ENCODE measurements at regions not wholly inside any gene's neighbourhood (a gene's known extent, or its start where the extent isn't known, plus 50 kb on each side); places are given as distances from the start of the nearest gene placed in this dataset.

DNA sequence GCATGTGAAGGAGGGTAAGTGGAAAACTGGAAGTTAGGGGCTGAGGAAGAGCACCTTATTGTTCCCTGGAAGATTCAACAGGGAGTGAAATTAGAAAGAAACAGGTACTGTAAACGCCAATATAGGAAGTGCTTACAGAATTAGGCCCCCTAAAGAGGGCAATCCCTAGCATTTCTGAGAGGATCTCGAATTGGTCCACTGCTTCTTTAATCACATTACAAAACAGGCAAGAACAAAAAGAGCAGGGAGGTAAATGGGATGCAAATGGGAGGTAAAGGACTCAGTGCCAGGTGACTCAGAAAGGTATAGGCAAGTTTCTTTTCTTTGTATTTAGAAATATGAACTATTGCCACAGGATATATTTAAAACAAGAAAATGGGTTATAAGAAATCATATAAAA lies 116.4 kb upstream of the FANCL start:
- no peak overlapping the region for H2BK120ac ChIP-seq (replicated peaks; ENCODE audit: low read depth, low read length)
- no peaks in the 10 kb centered on the region for H3K9me3 ChIP-seq (ENCODE audit: insufficient read depth in 2 of 2, low read depth in 1 of 2, low read length in 1 of 2)
- ChIA-PET POLR2A (ENCODE audit: partially characterized antibody) (no interaction called here), CTCF (ENCODE audit: partially characterized antibody) (interaction anchor here (0.9 to 1.9 kb wide), 5 partner anchors 14 to 196 kb away, joined by 3 to 6 read pairs (median 3); no protein-coding TSS in a partner anchor)
- 11% methylated on average over 2 of the region's 2 CpGs; no CpG with 5 or more reads in 1 of the 2 experiments for WGBS, 2 experiments (ENCODE audit: extremely low coverage in 1 of 2, insufficient coverage in 1 of 2, insufficient read length in 1 of 2, insufficient replicate concordance in 2 of 2, low coverage in 1 of 2, low lambda C conversion rate in 2 of 2, missing lambda C conversion rate in 1 of 2)
- H3K27ac ChIP-seq (ENCODE audit: low read depth, low read length) = no peak overlapping the region
- no peak overlapping the region for H3K4ac ChIP-seq (replicated peaks; ENCODE audit: insufficient read length, low read depth, low read length)
- FAIRE-seq (peak; percentile 66), DNase-seq (ENCODE audit: low read depth in 1 of 2, low spot score in 2 of 2) (peak in 1 of 2 experiments; percentile 60)
- no peaks in the 10 kb centered on the region for H3K23me2 ChIP-seq (ENCODE audit: low read depth, low read length)
- H3K23ac ChIP-seq (ENCODE audit: insufficient read length) = no peak overlapping the region
- H4K8ac ChIP-seq (ENCODE audit: extremely low read depth, insufficient read depth, low read length) = no peak overlapping the region
- H2AK5ac ChIP-seq (ENCODE audit: low read depth, low read length) = no peak overlapping the region
- H3K36me3 ChIP-seq (ENCODE audit: control insufficient read depth in 2 of 4, insufficient read depth in 4 of 4, low read length in 3 of 4) = no peaks in the 10 kb centered on the region
- H4K5ac ChIP-seq (ENCODE audit: insufficient read length, low read depth, low read length) = no peak overlapping the region
- no peak overlapping the region for H2BK5ac ChIP-seq (ENCODE audit: low read depth, low read length)
- H3K4me1 ChIP-seq (replicated peaks in 1 of 4; ENCODE audit: control insufficient read depth in 3 of 4, insufficient read depth in 4 of 4, low read length in 3 of 4) = peaks cover 0 to 10% (median 2%) of the 10 kb centered on the region in 4 experiments; a peak in 2 of 7 replicates
- H3K4me2 ChIP-seq (ENCODE audit: insufficient read depth in 1 of 2, low read depth in 2 of 2, low read length in 2 of 2) = peak overlapping the region; percentile 15 to 26; a peak in 2 of 4 replicates
- H2BK12ac ChIP-seq (ENCODE audit: low read depth, low read length) = no peak overlapping the region
- no peak overlapping the region for H3K9ac ChIP-seq (replicated peaks in 1 of 4; ENCODE audit: extremely low read depth in 1 of 4, low read depth in 3 of 4, low read length in 3 of 4)
- H2AFZ ChIP-seq (ENCODE audit: low read length) = no peak overlapping the region
- no peaks in the 10 kb centered on the region for H3K79me2 ChIP-seq (ENCODE audit: control insufficient read depth in 1 of 2, insufficient read depth in 2 of 2, low read length in 2 of 2)
- H3K27me3 ChIP-seq (replicated peaks in 1 of 4; ENCODE audit: control insufficient read depth in 3 of 4, extremely low read depth in 1 of 4, insufficient read depth in 3 of 4, low read length in 3 of 4) = no peaks in the 10 kb centered on the region
- 0 out of 4 replicates have a peak, but pooled peaks of 1 of the 2 experiments have one; percentile 51 for TF ChIP-seq HDAC2 (IDR thresholded peaks at IDR 0.05; ENCODE audit: borderline replicate concordance in 1 of 2, low read depth in 2 of 2, low read length in 2 of 2)
- TF ChIP-seq CTBP2 (IDR thresholded peaks at IDR 0.05; ENCODE audit: borderline replicate concordance, insufficient read depth, insufficient read length, low read length) = no peak
- no peak overlapping the region for H2BK15ac ChIP-seq (ENCODE audit: low read length)
- H2BK20ac ChIP-seq (ENCODE audit: low read length) = no peak overlapping the region
- H3K14ac ChIP-seq (ENCODE audit: insufficient read length) = no peak overlapping the region
- H3K79me1 ChIP-seq (ENCODE audit: low read depth, low read length) = no peaks in the 10 kb centered on the region
- peak overlapping the region in 1 of 4 experiments; percentile 4; a peak in 1 of 8 replicates for H3K4me3 ChIP-seq (ENCODE audit: extremely low read depth in 1 of 4, insufficient read depth in 2 of 4, low read depth in 3 of 4, low read length in 4 of 4)
- no peaks in the 10 kb centered on the region for H4K20me1 ChIP-seq (replicated peaks in 1 of 2; ENCODE audit: control insufficient read depth in 1 of 2, insufficient read depth in 2 of 2, low read length in 2 of 2)
- no peak overlapping the region for H3K56ac ChIP-seq (replicated peaks; ENCODE audit: insufficient read length, low read depth, low read length)
- H4K91ac ChIP-seq (replicated peaks; ENCODE audit: insufficient read length, low read length) = no peak overlapping the region
- no peak overlapping the region for H3K18ac ChIP-seq (ENCODE audit: extremely low read depth, low read length)
